ENCODE measurements at regions not wholly inside any gene's neighbourhood (a gene's known extent, or its start where the extent isn't known, plus 50 kb on each side); places are given as distances from the start of the nearest gene placed in this dataset.

DNA sequence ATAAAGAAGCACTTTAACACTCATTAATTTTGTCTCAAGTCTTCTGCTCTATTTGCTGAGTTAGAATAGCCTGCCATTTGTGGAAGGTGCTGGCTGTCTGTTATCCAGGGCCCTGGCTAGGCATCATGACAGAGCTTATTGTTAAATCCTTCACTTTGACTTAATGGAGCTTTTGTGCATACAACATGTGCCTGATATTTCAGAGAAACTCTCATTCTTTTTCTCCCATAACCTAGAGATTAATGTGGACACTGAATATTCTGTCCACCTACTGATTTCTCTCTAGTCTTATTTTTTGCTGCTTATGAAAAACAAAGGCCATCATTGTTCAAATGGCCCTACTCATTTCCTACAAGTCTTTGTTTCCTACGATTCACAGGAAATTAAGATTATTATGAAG, 383.1 kb upstream of the HTR2A start:
- Histone ChIP-seq H3K9ac (ENCODE audit: low read depth, low read length, poor library complexity, severe bottlenecking) (no peak overlapping the region), H3K9me3 (ENCODE audit: insufficient read depth, low read depth, low read length) (no peaks in the 10 kb centered on the region), H3K79me2 (ENCODE audit: insufficient read depth, low read length) (no peaks in the 10 kb centered on the region), H3K4me2 (ENCODE audit: low read depth, low read length, poor library complexity, severe bottlenecking) (no peak overlapping the region), H3K9me2 (replicated peaks; ENCODE audit: low read depth, low read length) (no peaks in the 10 kb centered on the region), H2AFZ (ENCODE audit: low read length) (no peak overlapping the region), H3K4me1 (ENCODE audit: insufficient read depth, low read length, poor library complexity, severe bottlenecking) (no peaks in the 10 kb centered on the region), H3F3A (ENCODE audit: low read depth) (no peaks in the 10 kb centered on the region), H3K4me3 (ENCODE audit: low read length, poor library complexity, severe bottlenecking) (no peak overlapping the region), H3K36me3 (ENCODE audit: insufficient read depth, low read length) (no peaks in the 10 kb centered on the region), H3K27me3 (ENCODE audit: insufficient read depth, low read length, poor library complexity, severe bottlenecking) (no peaks in the 10 kb centered on the region), H4K20me1 (ENCODE audit: insufficient read depth, low read length, poor library complexity, severe bottlenecking) (no peaks in the 10 kb centered on the region)
- TF ChIP-seq EZH2phosphoT487 (IDR thresholded peaks at IDR 0.05; ENCODE audit: borderline replicate concordance) = no peak
- TF ChIP-seq, protein P1, sequence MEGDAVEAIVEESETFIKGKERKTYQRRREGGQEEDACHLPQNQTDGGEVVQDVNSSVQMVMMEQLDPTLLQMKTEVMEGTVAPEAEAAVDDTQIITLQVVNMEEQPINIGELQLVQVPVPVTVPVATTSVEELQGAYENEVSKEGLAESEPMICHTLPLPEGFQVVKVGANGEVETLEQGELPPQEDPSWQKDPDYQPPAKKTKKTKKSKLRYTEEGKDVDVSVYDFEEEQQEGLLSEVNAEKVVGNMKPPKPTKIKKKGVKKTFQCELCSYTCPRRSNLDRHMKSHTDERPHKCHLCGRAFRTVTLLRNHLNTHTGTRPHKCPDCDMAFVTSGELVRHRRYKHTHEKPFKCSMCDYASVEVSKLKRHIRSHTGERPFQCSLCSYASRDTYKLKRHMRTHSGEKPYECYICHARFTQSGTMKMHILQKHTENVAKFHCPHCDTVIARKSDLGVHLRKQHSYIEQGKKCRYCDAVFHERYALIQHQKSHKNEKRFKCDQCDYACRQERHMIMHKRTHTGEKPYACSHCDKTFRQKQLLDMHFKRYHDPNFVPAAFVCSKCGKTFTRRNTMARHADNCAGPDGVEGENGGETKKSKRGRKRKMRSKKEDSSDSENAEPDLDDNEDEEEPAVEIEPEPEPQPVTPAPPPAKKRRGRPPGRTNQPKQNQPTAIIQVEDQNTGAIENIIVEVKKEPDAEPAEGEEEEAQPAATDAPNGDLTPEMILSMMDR (conservative IDR thresholded peaks at IDR 0.05; ENCODE audit: low read length) = no peak

DNA sequence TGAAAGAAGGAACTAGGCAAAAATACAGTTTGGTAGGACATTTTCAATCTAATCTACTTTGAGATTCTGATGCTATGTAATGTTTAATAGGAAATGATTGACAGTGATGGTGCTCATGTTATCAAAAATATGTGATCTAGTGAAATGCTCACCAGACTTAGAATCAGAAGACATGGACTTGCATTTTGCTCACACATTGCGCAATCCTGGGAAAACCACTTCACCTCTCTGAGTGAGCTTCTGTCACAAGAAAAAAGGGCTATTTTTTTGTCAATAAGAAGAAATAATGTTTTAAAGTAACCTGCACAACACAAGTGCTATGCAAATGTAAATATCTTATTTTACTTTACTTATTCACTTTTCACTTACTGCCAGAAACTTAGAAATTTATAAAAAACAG, 380.9 kb upstream of the HTR2A start:
- Histone ChIP-seq H3K79me2 (ENCODE audit: insufficient read depth, low read length) (no peaks in the 10 kb centered on the region), H3K4me1 (ENCODE audit: insufficient read depth, low read length, poor library complexity, severe bottlenecking) (no peaks in the 10 kb centered on the region), H3K9me2 (replicated peaks; ENCODE audit: low read depth, low read length) (no peaks in the 10 kb centered on the region), H3K4me3 (ENCODE audit: low read length, poor library complexity, severe bottlenecking) (no peak overlapping the region), H3K9me3 (ENCODE audit: insufficient read depth, low read depth, low read length) (no peaks in the 10 kb centered on the region), H3K27me3 (ENCODE audit: insufficient read depth, low read length, poor library complexity, severe bottlenecking) (no peaks in the 10 kb centered on the region), H3K9ac (ENCODE audit: low read depth, low read length, poor library complexity, severe bottlenecking) (no peak overlapping the region), H3K4me2 (ENCODE audit: low read depth, low read length, poor library complexity, severe bottlenecking) (no peak overlapping the region), H2AFZ (ENCODE audit: low read length) (no peak overlapping the region), H3F3A (ENCODE audit: low read depth) (no peaks in the 10 kb centered on the region), H3K36me3 (ENCODE audit: insufficient read depth, low read length) (no peaks in the 10 kb centered on the region), H4K20me1 (ENCODE audit: insufficient read depth, low read length, poor library complexity, severe bottlenecking) (no peaks in the 10 kb centered on the region)
- no peak for TF ChIP-seq EZH2phosphoT487 (IDR thresholded peaks at IDR 0.05; ENCODE audit: borderline replicate concordance)
- TF ChIP-seq, protein P1 (conservative IDR thresholded peaks at IDR 0.05; ENCODE audit: low read length) = no peak

DNA sequence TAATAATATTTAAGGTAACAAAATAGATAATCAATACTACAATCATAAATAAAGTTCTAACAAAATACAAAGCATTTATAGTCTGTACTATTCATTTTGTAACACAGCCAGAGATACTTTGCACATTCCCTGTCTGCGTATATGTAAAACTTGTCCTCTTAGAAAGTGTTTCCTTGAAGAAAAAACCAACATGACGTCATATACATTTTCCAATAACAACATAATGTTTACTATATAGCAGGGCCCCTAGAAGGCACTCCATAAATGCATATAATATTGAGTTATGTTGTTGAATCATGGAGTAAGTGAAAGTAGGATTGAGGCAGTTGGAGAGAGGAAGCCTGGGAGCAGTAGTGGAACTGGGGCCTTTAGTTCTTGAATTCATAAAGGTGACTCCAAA, 371.4 kb upstream of the HTR2A start:
- TF ChIP-seq, protein P1 (conservative IDR thresholded peaks at IDR 0.05; ENCODE audit: low read length) = no peak
- no peak for TF ChIP-seq EZH2phosphoT487 (IDR thresholded peaks at IDR 0.05; ENCODE audit: borderline replicate concordance)
- no peak overlapping the region for H3K4me3 ChIP-seq (ENCODE audit: low read length, poor library complexity, severe bottlenecking)
- H3K9me3 ChIP-seq (ENCODE audit: insufficient read depth, low read depth, low read length) = no peaks in the 10 kb centered on the region
- no peaks in the 10 kb centered on the region for H3K79me2 ChIP-seq (ENCODE audit: insufficient read depth, low read length)
- no peaks in the 10 kb centered on the region for H3K4me1 ChIP-seq (ENCODE audit: insufficient read depth, low read length, poor library complexity, severe bottlenecking)
- no peak overlapping the region for H3K9ac ChIP-seq (ENCODE audit: low read depth, low read length, poor library complexity, severe bottlenecking)
- no peaks in the 10 kb centered on the region for H3K36me3 ChIP-seq (ENCODE audit: insufficient read depth, low read length)
- H2AFZ ChIP-seq (ENCODE audit: low read length) = no peak overlapping the region
- no peaks in the 10 kb centered on the region for H3K27me3 ChIP-seq (ENCODE audit: insufficient read depth, low read length, poor library complexity, severe bottlenecking)
- no peak overlapping the region for H3K4me2 ChIP-seq (ENCODE audit: low read depth, low read length, poor library complexity, severe bottlenecking)
- no peaks in the 10 kb centered on the region for H3F3A ChIP-seq (ENCODE audit: low read depth)
- no peaks in the 10 kb centered on the region for H4K20me1 ChIP-seq (ENCODE audit: insufficient read depth, low read length, poor library complexity, severe bottlenecking)
- H3K9me2 ChIP-seq (replicated peaks; ENCODE audit: low read depth, low read length) = no peaks in the 10 kb centered on the region

Data from Loucy (cell line).